ENCODE measurements at regions not wholly inside any gene's neighbourhood (a gene's known extent, or its start where the extent isn't known, plus 50 kb on each side); places are given as distances from the start of the nearest gene placed in this dataset.

DNA sequence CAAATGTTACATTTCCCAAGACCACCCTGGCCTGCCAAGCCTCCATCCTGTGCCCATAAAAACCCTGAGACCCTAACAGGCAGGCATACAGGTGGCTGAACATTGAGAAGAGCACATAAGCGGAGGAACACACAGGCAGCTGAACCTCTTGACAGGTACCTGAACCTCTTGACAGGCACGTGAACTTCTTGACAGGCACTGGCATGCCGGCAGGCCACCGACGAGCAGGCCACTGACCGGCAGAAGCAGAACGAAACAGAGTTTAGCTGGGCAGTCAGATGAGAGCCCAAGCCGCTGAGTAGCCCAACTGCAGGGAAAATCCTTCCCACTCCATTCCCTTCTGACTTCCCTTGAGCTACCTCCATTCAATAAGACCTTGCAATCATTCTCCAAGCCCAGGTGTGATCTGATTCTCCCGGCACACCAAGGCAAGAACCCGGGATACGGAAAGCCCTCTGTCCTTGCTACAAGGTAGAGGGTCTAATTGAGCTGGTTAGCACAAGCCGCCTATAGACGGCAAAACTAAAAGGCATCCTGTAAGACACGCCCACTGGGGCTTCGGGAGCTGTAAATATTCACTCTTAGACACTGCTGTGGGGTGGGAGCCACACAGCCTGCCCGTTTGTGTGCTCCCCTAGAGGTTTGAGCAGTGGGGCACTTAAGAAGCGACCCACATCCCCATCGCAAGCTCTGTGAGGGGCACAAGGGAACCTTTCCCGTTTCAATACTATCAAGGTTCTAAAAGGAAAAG, 2613.9 kb upstream of the PCDH20 start:
- TF ChIP-seq, protein P1, sequence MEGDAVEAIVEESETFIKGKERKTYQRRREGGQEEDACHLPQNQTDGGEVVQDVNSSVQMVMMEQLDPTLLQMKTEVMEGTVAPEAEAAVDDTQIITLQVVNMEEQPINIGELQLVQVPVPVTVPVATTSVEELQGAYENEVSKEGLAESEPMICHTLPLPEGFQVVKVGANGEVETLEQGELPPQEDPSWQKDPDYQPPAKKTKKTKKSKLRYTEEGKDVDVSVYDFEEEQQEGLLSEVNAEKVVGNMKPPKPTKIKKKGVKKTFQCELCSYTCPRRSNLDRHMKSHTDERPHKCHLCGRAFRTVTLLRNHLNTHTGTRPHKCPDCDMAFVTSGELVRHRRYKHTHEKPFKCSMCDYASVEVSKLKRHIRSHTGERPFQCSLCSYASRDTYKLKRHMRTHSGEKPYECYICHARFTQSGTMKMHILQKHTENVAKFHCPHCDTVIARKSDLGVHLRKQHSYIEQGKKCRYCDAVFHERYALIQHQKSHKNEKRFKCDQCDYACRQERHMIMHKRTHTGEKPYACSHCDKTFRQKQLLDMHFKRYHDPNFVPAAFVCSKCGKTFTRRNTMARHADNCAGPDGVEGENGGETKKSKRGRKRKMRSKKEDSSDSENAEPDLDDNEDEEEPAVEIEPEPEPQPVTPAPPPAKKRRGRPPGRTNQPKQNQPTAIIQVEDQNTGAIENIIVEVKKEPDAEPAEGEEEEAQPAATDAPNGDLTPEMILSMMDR (conservative IDR thresholded peaks at IDR 0.05; ENCODE audit: low read depth, low read length), result no peak

DNA sequence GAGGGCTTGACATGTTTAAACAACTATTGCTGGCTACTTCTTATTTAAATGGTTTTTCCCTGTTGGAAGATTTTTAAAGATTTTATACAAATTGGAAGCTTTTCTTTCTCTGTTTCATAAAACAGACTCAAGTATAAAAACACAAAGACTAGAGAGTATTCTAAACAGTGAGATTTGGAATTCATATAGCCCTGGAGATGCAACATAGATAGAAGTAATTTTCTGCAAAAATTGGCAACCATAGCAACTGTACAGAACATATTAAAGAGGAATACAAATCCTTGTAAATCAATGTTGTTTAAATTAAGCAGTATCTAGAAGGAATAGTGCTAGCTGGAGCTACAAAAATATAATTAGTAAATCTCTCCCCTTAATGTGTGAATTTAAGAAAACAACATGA, 2612.9 kb upstream of the PCDH20 start:
- H3K4me3 ChIP-seq (ENCODE audit: low read depth, low read length), result no peak overlapping the region

More for the DNA sequence above, 2613.9 kb upstream of the PCDH20 start:
- no peak overlapping the region for H3K4me3 ChIP-seq (ENCODE audit: low read depth, low read length)
- DNase-seq (ENCODE audit: low read depth), result no peak

DNA sequence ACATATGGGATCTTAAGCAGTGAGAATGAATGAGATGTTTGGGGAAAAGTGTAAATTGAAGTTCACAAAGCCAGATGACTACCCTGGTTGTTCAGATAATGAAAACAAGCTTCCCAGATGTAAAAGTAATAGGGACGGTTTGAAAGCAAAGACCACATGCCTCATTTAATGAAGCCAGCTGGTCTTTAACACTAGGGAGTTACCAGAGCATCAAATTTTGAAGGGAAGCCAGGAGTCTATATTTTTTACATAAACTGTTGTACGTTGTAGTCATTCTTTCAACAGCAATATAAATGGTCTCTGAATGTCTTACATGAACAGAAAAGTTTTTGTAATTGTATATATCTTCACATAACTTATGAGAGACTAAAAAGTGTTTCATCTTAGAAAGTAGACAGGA, 2604.5 kb upstream of the PCDH20 start:
- TF ChIP-seq, protein P1 (conservative IDR thresholded peaks at IDR 0.05; ENCODE audit: low read depth, low read length), result no peak
- DNase-seq (ENCODE audit: low read depth), result no peak
- H3K4me3 ChIP-seq (ENCODE audit: low read depth, low read length), result no peak overlapping the region

More for the DNA sequence above, 2612.9 kb upstream of the PCDH20 start:
- TF ChIP-seq, protein P1 (conservative IDR thresholded peaks at IDR 0.05; ENCODE audit: low read depth, low read length), result no peak
- no peak for DNase-seq (ENCODE audit: low read depth)

DNA sequence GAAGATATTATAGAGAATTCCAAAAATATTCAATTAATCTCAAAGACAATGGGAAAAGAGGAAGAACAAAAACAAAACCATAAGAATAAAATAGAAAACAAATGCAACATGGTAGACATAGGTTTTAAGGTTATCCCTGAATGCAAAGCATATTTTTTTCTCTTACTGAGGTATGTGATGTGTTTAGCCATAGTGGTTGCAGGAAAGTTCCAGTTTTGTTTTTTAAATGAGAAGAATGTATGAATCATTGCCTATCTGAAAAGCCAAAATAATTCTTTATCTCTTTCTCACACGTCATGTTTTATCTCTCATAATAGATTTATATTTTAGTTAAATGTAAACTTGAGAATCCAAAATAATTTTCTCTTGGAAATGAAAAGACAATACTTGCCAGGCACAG, 2591.7 kb upstream of the PCDH20 start:
- no peak for DNase-seq (ENCODE audit: low read depth)
- no peak overlapping the region for H3K4me3 ChIP-seq (ENCODE audit: low read depth, low read length)
- TF ChIP-seq, protein P1 (conservative IDR thresholded peaks at IDR 0.05; ENCODE audit: low read depth, low read length), result no peak

DNA sequence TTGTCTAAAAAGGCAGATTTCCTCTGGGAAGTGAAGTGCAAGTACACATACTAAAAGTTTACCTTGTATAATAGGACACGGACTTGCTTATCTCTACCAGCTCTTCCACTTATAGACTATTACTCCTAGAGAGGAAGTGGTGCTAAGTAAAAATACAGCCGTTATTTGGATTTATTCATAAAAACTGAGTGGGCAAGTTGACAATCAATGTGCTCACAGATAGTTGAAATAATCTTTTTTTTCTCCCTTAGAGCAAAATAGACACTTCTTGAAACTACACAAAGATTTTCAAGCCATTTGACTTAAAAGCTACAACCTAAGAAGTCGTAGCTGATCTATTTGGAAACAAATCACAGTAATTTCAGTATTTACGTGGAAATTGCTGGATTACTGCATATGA, 2584.7 kb upstream of the PCDH20 start:
- H3K4me3 ChIP-seq (ENCODE audit: low read depth, low read length), result no peak overlapping the region
- DNase-seq (ENCODE audit: low read depth), result no peak
- TF ChIP-seq, protein P1 (conservative IDR thresholded peaks at IDR 0.05; ENCODE audit: low read depth, low read length), result no peak

DNA sequence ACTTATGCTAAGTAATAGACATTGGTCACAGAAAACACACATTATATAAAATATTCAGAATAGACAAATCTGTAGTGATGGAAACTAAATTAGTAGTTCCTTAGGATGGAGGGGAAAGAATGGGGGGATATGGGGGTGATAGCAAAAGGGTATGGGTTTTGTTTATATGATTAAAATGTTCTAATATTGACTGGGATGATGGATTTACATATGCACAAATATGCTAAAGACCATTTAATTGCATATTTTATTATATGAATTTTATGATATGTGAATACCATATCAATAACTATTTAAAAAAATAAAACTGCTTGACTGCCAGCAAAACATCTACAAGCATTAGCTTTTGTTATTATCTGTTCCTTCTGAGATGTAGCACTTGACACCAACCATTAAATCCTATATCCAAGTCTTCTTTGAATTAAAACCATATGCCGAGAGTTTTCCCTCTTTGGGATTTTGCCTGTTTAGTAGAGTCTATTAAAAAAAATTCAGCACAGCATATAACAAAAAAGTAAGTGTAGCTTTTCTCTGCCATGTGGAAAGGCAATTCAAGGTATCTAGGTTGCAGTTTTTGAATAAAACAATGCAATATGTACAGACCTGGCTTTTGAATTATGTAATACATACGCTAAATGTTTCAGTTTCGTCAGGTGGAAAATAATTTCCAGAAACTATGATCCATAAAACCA, 2584.1 kb upstream of the PCDH20 start:
- H3K4me3 ChIP-seq (ENCODE audit: low read depth, low read length), result no peak overlapping the region
- no peak for DNase-seq (ENCODE audit: low read depth)
- TF ChIP-seq, protein P1 (conservative IDR thresholded peaks at IDR 0.05; ENCODE audit: low read depth, low read length), result no peak
